OCI-LY3 (cell line): ENCODE measurements at regions not wholly inside any gene's neighbourhood (a gene's known extent, or its start where the extent isn't known, plus 50 kb on each side); places are given as distances from the start of the nearest gene placed in this dataset.

Experiments
- H2AFZ ChIP-seq: fragments of 200-600, 300-600 bp; shearing (Covaris generic); 2 replicates; pipeline ENCODE4 v1.6.0; 2014; ENCODE audit warnings: antibody characterized with exemption, low read depth, low read length
- H3K27ac ChIP-seq: fragments of 200-600, 300-600 bp; sonication (generic); 2 replicates; pipeline ENCODE4 v1.5.1; 2014; ENCODE audit warnings: mild to moderate bottlenecking, low read length, moderate library complexity, mixed read lengths
- H3K27me3 ChIP-seq: fragments of 200-600, 300-600 bp; sonication (generic); 2 replicates; pipeline ENCODE4 v1.6.1; 2014; ENCODE audit warnings: low read depth, low read length, mixed read lengths
- H3K36me3 ChIP-seq: fragments of 200-600, 300-600 bp; sonication (generic); replicated peaks from 2 replicates; pipeline ENCODE3; 2014; ENCODE audit warnings: low read depth, low read length, mixed read lengths
- H3K4me1 ChIP-seq: fragments of 300-600, 200-600 bp; sonication (generic); 2 replicates; pipeline ENCODE4 v1.6.1; 2014; ENCODE audit warnings: low read length, mixed read lengths
- H3K4me2 ChIP-seq: fragments of 200-600, 300-600 bp; sonication (generic); 2 replicates; pipeline ENCODE4 v1.6.1; 2014; ENCODE audit warnings: low read length, mixed read lengths
- H3K4me3 ChIP-seq: fragments of 300-600, 200-600 bp; sonication (generic); 2 replicates; pipeline ENCODE4 v1.5.1; 2014; ENCODE audit warnings: antibody characterized with exemption, mild to moderate bottlenecking, low read length, moderate library complexity
- H3K79me2 ChIP-seq: fragments of 300-600, 200-600 bp; shearing (Covaris generic); 2 replicates; pipeline ENCODE4 v1.6.1; 2014; ENCODE audit warnings: mild to moderate bottlenecking, low read length, mixed read lengths
- H3K9ac ChIP-seq: fragments of 300-600, 200-600 bp; shearing (Covaris generic); 2 replicates; pipeline ENCODE4 v1.6.0; 2014; ENCODE audit warnings: mild to moderate bottlenecking, low read length, moderate library complexity
- H3K9me3 ChIP-seq: fragments of 200-600, 300-600 bp; shearing (Covaris generic); 2 replicates; pipeline ENCODE4 v1.6.1; 2014; ENCODE audit warnings: low read length, mixed read lengths; ENCODE audit not compliant: insufficient read depth
- H4K20me1 ChIP-seq: fragments of 200-600, 300-600 bp; sonication (generic); 2 replicates; pipeline ENCODE4 v1.6.1; 2016; ENCODE audit warnings: low read length, mixed read lengths; ENCODE audit not compliant: insufficient read depth
- EZH2phosphoT487 ChIP-seq: fragments of 200-600 bp; shearing (Covaris generic); IDR thresholded peaks from 2 replicates; pipeline ENCODE4 v1.6.1; 2018; ENCODE audit warnings: antibody characterized with exemption, mixed run types, low read depth
- TF ChIP-seq, protein P1 (sequence below): fragments of 200-600, 300-600 bp; sonication (generic); IDR thresholded peaks from 2 replicates; pipeline ENCODE4 v1.5.1; 2014; ENCODE audit warnings: antibody characterized with exemption, low read length, low read depth

DNA sequence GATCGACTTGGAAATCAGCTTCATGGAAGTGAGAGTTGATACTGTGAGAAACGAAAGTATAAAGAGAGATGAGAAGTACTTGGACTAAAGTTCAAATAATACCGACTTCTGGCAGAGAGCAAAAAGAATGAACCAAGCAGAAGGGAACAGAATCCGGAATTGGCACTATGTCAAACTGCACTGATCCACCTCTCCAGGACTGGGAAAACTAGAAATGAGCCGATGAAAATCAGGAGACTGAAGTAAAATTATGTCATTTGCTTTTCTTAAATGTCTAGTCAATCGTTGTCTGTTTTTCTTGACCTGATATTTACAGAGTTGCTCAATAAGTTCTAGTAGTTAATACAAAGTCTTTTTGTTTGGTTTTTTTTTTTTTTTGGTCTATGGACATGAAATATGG is 163.0 kb upstream of the FOXG1 start:
- H3K4me3 ChIP-seq = no peak overlapping the region
- H2AFZ ChIP-seq = no peak overlapping the region
- no peak for TF ChIP-seq EZH2phosphoT487
- TF ChIP-seq, protein P1, sequence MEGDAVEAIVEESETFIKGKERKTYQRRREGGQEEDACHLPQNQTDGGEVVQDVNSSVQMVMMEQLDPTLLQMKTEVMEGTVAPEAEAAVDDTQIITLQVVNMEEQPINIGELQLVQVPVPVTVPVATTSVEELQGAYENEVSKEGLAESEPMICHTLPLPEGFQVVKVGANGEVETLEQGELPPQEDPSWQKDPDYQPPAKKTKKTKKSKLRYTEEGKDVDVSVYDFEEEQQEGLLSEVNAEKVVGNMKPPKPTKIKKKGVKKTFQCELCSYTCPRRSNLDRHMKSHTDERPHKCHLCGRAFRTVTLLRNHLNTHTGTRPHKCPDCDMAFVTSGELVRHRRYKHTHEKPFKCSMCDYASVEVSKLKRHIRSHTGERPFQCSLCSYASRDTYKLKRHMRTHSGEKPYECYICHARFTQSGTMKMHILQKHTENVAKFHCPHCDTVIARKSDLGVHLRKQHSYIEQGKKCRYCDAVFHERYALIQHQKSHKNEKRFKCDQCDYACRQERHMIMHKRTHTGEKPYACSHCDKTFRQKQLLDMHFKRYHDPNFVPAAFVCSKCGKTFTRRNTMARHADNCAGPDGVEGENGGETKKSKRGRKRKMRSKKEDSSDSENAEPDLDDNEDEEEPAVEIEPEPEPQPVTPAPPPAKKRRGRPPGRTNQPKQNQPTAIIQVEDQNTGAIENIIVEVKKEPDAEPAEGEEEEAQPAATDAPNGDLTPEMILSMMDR = no peak
- no peaks in the 10 kb centered on the region for H3K36me3 ChIP-seq
- H3K9me3 ChIP-seq = no peaks in the 10 kb centered on the region
- no peak overlapping the region for H3K4me2 ChIP-seq
- H3K27me3 ChIP-seq = no peaks in the 10 kb centered on the region
- H3K9ac ChIP-seq = no peak overlapping the region
- H4K20me1 ChIP-seq = no peaks in the 10 kb centered on the region
- H3K27ac ChIP-seq = no peak overlapping the region
- no peaks in the 10 kb centered on the region for H3K4me1 ChIP-seq
- no peaks in the 10 kb centered on the region for H3K79me2 ChIP-seq

DNA sequence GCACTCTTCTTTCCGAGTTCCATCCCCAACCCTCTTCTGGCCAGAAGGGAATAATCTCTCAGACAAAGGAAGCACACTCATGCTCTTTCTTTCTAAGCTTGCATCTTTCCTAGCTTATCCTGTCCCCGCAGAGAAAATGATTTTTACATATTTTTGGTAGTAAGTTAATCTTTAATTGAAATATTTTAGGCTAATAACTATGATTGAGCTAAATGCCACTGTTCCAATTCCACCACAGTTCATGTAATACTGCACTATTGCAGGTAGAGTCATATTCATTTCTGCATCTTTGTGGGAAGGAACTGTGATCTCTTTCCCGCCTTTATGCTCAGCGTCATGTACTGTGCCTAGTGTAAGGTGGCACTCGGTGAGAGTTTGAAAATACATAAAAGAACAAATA is 158.9 kb upstream of the FOXG1 start:
- no peak overlapping the region for H3K9ac ChIP-seq
- no peaks in the 10 kb centered on the region for H3K36me3 ChIP-seq
- H3K4me1 ChIP-seq = no peaks in the 10 kb centered on the region
- H3K9me3 ChIP-seq = no peaks in the 10 kb centered on the region
- no peaks in the 10 kb centered on the region for H3K79me2 ChIP-seq
- H3K27ac ChIP-seq = no peak overlapping the region
- H3K4me2 ChIP-seq = no peak overlapping the region
- H4K20me1 ChIP-seq = no peaks in the 10 kb centered on the region
- H3K27me3 ChIP-seq = no peaks in the 10 kb centered on the region
- H3K4me3 ChIP-seq = no peak overlapping the region
- TF ChIP-seq EZH2phosphoT487 = no peak
- TF ChIP-seq, protein P1 = no peak
- H2AFZ ChIP-seq = no peak overlapping the region

DNA sequence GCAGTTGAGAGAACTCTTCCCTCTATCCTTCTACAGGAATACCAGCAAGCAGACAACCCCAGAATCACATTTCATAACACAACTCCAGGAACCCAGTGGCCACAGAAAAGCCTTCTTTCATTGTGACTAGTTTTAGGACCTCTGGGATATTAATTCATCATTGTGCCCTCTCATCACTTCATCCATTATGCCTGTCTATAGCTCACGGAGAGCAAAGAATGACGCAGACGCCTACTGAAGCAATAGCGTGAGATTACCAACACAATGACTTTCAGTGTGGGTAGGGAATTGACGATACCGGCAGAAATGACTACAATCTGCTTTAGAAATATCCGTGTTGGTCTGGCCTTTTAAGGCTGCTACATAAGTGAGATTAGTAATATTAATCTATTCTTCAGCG is 158.1 kb upstream of the FOXG1 start:
- no peaks in the 10 kb centered on the region for H3K4me1 ChIP-seq
- no peak overlapping the region for H3K4me3 ChIP-seq
- no peaks in the 10 kb centered on the region for H4K20me1 ChIP-seq
- H3K9me3 ChIP-seq = no peaks in the 10 kb centered on the region
- H3K27me3 ChIP-seq = no peaks in the 10 kb centered on the region
- H3K9ac ChIP-seq = no peak overlapping the region
- no peak overlapping the region for H2AFZ ChIP-seq
- TF ChIP-seq, protein P1 = no peak
- TF ChIP-seq EZH2phosphoT487 = no peak
- H3K27ac ChIP-seq = no peak overlapping the region
- H3K36me3 ChIP-seq = no peaks in the 10 kb centered on the region
- no peaks in the 10 kb centered on the region for H3K79me2 ChIP-seq
- no peak overlapping the region for H3K4me2 ChIP-seq

DNA sequence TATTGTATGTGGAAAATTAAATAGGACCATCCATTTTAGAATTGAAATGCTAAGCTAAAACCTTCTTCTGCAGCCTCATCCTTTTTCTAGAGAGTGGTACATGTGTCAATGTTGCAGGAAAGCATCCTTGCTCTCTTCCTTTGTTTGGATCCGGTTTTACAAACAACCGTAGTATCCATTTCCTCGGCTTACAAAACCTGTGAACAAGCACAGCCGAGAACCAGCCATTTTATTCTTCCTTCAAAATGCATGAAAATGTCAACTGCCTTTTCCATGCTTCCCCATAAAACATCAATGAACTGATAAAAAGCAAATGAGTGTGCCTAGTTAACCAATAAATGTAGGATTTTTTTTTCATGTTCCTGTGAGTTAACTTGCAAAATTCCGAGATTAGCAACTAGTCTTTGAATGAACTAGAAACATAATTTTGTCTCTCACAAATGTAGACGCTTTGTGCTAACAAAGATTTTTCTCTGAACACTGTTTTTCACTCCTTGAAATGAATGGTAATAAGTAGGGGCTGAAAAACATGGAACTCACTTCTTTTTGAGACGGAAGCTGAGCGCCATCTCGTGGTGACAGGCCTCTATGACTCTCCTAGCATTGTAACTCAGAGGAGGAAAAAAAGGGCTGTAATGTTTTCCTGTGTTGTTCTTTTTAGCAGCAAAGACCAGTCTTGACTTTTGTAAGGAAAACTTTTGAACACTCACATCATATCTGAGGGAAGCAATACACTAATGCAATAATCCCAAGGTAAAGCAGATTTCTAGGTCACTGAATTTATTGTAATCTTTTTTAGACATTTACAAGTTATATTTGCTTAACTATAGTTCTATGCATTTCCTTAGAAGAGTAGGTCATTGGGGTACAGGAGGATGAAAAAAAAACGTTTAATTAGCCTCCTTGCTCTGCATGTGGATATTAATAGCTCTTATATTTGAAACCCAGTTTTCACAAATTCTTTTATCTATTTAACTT is 157.4 kb upstream of the FOXG1 start:
- H2AFZ ChIP-seq = no peak overlapping the region
- no peak overlapping the region for H3K27ac ChIP-seq
- no peaks in the 10 kb centered on the region for H4K20me1 ChIP-seq
- no peaks in the 10 kb centered on the region for H3K79me2 ChIP-seq
- no peaks in the 10 kb centered on the region for H3K36me3 ChIP-seq
- H3K4me1 ChIP-seq = no peaks in the 10 kb centered on the region
- H3K4me3 ChIP-seq = no peak overlapping the region
- H3K9me3 ChIP-seq = no peaks in the 10 kb centered on the region
- TF ChIP-seq, protein P1 = peak; percentile 92
- no peak for TF ChIP-seq EZH2phosphoT487
- no peak overlapping the region for H3K4me2 ChIP-seq
- no peak overlapping the region for H3K9ac ChIP-seq
- no peaks in the 10 kb centered on the region for H3K27me3 ChIP-seq
